H9 (cell line): ENCODE measurements at regions not wholly inside any gene's neighbourhood (a gene's known extent, or its start where the extent isn't known, plus 50 kb on each side); places are given as distances from the start of the nearest gene placed in this dataset.

Experiments
- DNase-seq: peaks from one replicate; pipeline ENCODE4 v3.0.0-alpha.2; 2017
- H2AFZ ChIP-seq: one replicate; pipeline ENCODE4 v1.6.1; 2013; ENCODE audit warnings: mild to moderate bottlenecking, low read length, control low read depth, moderate library complexity
- H2AK5ac ChIP-seq: 2 replicates; pipeline ENCODE4 v1.6.1; 2013; ENCODE audit warnings: low read length, control low read depth, mixed read lengths; ENCODE audit not compliant: insufficient read length
- H2BK120ac ChIP-seq: one replicate; pipeline ENCODE4 v1.6.1; 2013; ENCODE audit warnings: low read depth, mild to moderate bottlenecking, low read length, control low read depth, inconsistent platforms; ENCODE audit not compliant: poor library complexity, severe bottlenecking
- H2BK12ac ChIP-seq: 2 replicates; pipeline ENCODE4 v1.6.1; 2013; ENCODE audit warnings: low read length, control low read depth, mixed read lengths, low read depth; ENCODE audit not compliant: insufficient read length
- H2BK15ac ChIP-seq: 2 replicates; pipeline ENCODE4 v1.6.1; 2013; ENCODE audit warnings: low read depth, low read length, control low read depth
- H2BK20ac ChIP-seq: one replicate; pipeline ENCODE4 v1.6.1; 2013; ENCODE audit warnings: low read depth, mild to moderate bottlenecking, low read length, control low read depth, inconsistent platforms; ENCODE audit not compliant: poor library complexity, severe bottlenecking
- H2BK5ac ChIP-seq: 2 replicates; pipeline ENCODE4 v1.6.1; 2013; ENCODE audit warnings: low read length, control low read depth, mixed read lengths; ENCODE audit not compliant: insufficient read length
- H3K14ac ChIP-seq: 2 replicates; pipeline ENCODE4 v1.6.1; 2013; ENCODE audit warnings: low read length, control low read depth; ENCODE audit not compliant: insufficient read depth
- H3K18ac ChIP-seq: 2 replicates; pipeline ENCODE4 v1.6.1; 2013; ENCODE audit warnings: low read depth, mild to moderate bottlenecking, mixed read lengths, low read length, control low read depth; ENCODE audit not compliant: insufficient read length
- H3K23ac ChIP-seq: 2 replicates; pipeline ENCODE4 v1.6.1; 2013; ENCODE audit warnings: low read length, control low read depth, mixed read lengths, low read depth; ENCODE audit not compliant: insufficient read length
- H3K23me2 ChIP-seq: 2 replicates; pipeline ENCODE4 v1.6.1; 2013; ENCODE audit warnings: low read depth, mild to moderate bottlenecking, mixed read lengths, low read length, control low read depth; ENCODE audit not compliant: insufficient read length, poor library complexity, severe bottlenecking
- H3K27ac ChIP-seq: 2 replicates; pipeline ENCODE4 v1.5.1; 2013; ENCODE audit warnings: low read length, control low read depth, mixed read lengths, low read depth; ENCODE audit not compliant: insufficient read length
- H3K27me3 ChIP-seq: 2 replicates; pipeline ENCODE4 v1.6.1; 2013; ENCODE audit warnings: low read length, control low read depth, inconsistent platforms; ENCODE audit not compliant: insufficient read depth
- H3K4ac ChIP-seq: 2 replicates; pipeline ENCODE4 v1.6.1; 2013; ENCODE audit warnings: low read depth, mild to moderate bottlenecking, control low read depth, inconsistent platforms, low read length, moderate library complexity
- H3K4me1 ChIP-seq: 2 replicates; pipeline ENCODE4 v1.6.1; 2013; ENCODE audit warnings: low read length, control low read depth, inconsistent platforms; ENCODE audit not compliant: insufficient read depth
- H3K4me2 ChIP-seq: 2 replicates; pipeline ENCODE4 v1.6.1; 2013; ENCODE audit warnings: low read length, control low read depth, mixed read lengths; ENCODE audit not compliant: insufficient read length, insufficient read depth
- H3K56ac ChIP-seq: 2 replicates; pipeline ENCODE4 v1.6.1; 2013; ENCODE audit warnings: low read depth, mild to moderate bottlenecking, mixed read lengths, low read length, control low read depth; ENCODE audit not compliant: insufficient read length
- H3K79me1 ChIP-seq: 2 replicates; pipeline ENCODE4 v1.6.1; 2013; ENCODE audit warnings: low read depth, mild to moderate bottlenecking, moderate library complexity, low read length, control low read depth, inconsistent platforms; ENCODE audit not compliant: insufficient read depth, poor library complexity, severe bottlenecking
- H3K79me2 ChIP-seq: 2 replicates; pipeline ENCODE4 v1.6.1; 2013; ENCODE audit warnings: low read length, control low read depth, inconsistent platforms; ENCODE audit not compliant: insufficient read depth
- H3K9ac ChIP-seq: 2 replicates; pipeline ENCODE4 v1.6.1; 2013; ENCODE audit warnings: low read length, control low read depth, mixed read lengths; ENCODE audit not compliant: insufficient read length; ENCODE audit errors: extremely low read depth
- H3K9me3 ChIP-seq: one replicate; pipeline ENCODE4 v1.6.1; 2013; ENCODE audit warnings: low read depth, low read length, inconsistent platforms; ENCODE audit not compliant: control insufficient read depth
- H3T11ph ChIP-seq: one replicate; pipeline ENCODE4 v1.6.1; 2013; ENCODE audit warnings: mild to moderate bottlenecking, low read length, control low read depth, inconsistent platforms
- H4K20me1 ChIP-seq: one replicate; pipeline ENCODE4 v1.6.1; 2013; ENCODE audit not compliant: control insufficient read depth, insufficient read length, insufficient read depth
- H4K5ac ChIP-seq: 2 replicates; pipeline ENCODE4 v1.6.1; 2013; ENCODE audit warnings: low read depth, mild to moderate bottlenecking, mixed read lengths, low read length, control low read depth; ENCODE audit not compliant: insufficient read length
- H4K8ac ChIP-seq: replicated peaks from 2 replicates; pipeline ENCODE4 v1.6.1; 2013; ENCODE audit warnings: low read length, control low read depth, mixed read lengths, low read depth; ENCODE audit not compliant: insufficient read length
- H4K91ac ChIP-seq: 2 replicates; pipeline ENCODE4 v1.6.1; 2013; ENCODE audit warnings: low read depth, mild to moderate bottlenecking, moderate library complexity, mixed read lengths, low read length, control low read depth; ENCODE audit not compliant: insufficient read length
- H3K27ac Mint-ChIP-seq, 3 experiments: 2 replicates in 2 of 3; 3 replicates in 1 of 3; pipeline ENCODE4 v1.8.0; 2020 to 2021; ENCODE audit warnings: mixed read lengths in 3 of 3, mild to moderate bottlenecking in 1 of 3, moderate library complexity in 1 of 3
- H3K27me3 Mint-ChIP-seq: 2 replicates; pipeline ENCODE4 v1.8.0; 2021; ENCODE audit warnings: low read depth, mild to moderate bottlenecking, moderate library complexity, mixed read lengths
- H3K36me3 Mint-ChIP-seq, 3 experiments: 2 replicates in 2 of 3; 3 replicates in 1 of 3; pipeline ENCODE4 v1.8.0; 2020 to 2021; ENCODE audit warnings: low read depth in 3 of 3, mixed read lengths in 3 of 3; ENCODE audit not compliant: insufficient read depth in 1 of 3
- H3K4me1 Mint-ChIP-seq, 2 experiments: 2 replicates each; pipeline ENCODE4 v1.8.0; 2020; ENCODE audit warnings: mixed read lengths in 2 of 2
- H3K4me3 Mint-ChIP-seq, 2 experiments: 2 replicates in 1 of 2; 3 replicates in 1 of 2; pipeline ENCODE4 v1.8.0; 2020 to 2021; ENCODE audit warnings: mild to moderate bottlenecking in 2 of 2, mixed read lengths in 2 of 2, moderate library complexity in 1 of 2
- H3K9me3 Mint-ChIP-seq, 2 experiments: 2 replicates in 1 of 2; 3 replicates in 1 of 2; pipeline ENCODE4 v1.8.0; 2020; ENCODE audit warnings: mild to moderate bottlenecking in 2 of 2, mixed read lengths in 2 of 2, moderate library complexity in 1 of 2
- CTCF ChIP-seq: fragments of 200-600 bp; sonication (generic); conservative IDR thresholded peaks from 3 replicates; pipeline ENCODE4 v1.8.0; 2021; ENCODE audit warnings: antibody characterized with exemption, mild to moderate bottlenecking
- WGBS: extraction: QIAGEN DNeasy Blood & Tissue Kit; methylation state at CpG from one replicate; pipeline ENCODE4 v1.1.7; 2013; ENCODE audit warnings: missing lambda C conversion rate, low lambda C conversion rate, mixed read lengths; ENCODE audit not compliant: insufficient read length; ENCODE audit errors: extremely low coverage; 5-methylcytosine and 5-hydroxymethylcytosine counted together

- Histone ChIP-seq H2BK120ac (no peak overlapping the region), H3K23me2 (no peaks in the 10 kb centered on the region), H2BK15ac (no peak overlapping the region), H3K56ac (no peak overlapping the region), H3K18ac (no peak overlapping the region), H3K9me3 (no peaks in the 10 kb centered on the region), H2AFZ (no peak overlapping the region), H4K8ac (no peak overlapping the region), H3T11ph (no peak overlapping the region), H4K20me1 (no peaks in the 10 kb centered on the region), H2AK5ac (no peak overlapping the region), H3K14ac (no peak overlapping the region), H3K9ac (no peak overlapping the region), H3K27ac (no peak overlapping the region), H3K79me2 (no peaks in the 10 kb centered on the region), H3K27me3 (no peaks in the 10 kb centered on the region), H2BK20ac (no peak overlapping the region), H3K23ac (no peak overlapping the region), H3K79me1 (no peaks in the 10 kb centered on the region), H4K91ac (no peak overlapping the region), H2BK12ac (no peak overlapping the region), H3K4me1 (no peaks in the 10 kb centered on the region), H3K4ac (no peak overlapping the region), H3K4me2 (no peak overlapping the region), H4K5ac (no peak overlapping the region), H2BK5ac (no peak overlapping the region)
- no peak for TF ChIP-seq CTCF
- H3K27me3 Mint-ChIP-seq, result no peaks in the 10 kb centered on the region
- H3K4me3 Mint-ChIP-seq, result no peak overlapping the region
- H3K27ac Mint-ChIP-seq, result no peak overlapping the region
- no peaks in the 10 kb centered on the region; a peak in 2 of 5 replicates for H3K9me3 Mint-ChIP-seq
- DNase-seq, result no peak
- no peaks in the 10 kb centered on the region for H3K36me3 Mint-ChIP-seq
- H3K4me1 Mint-ChIP-seq, result no peaks in the 10 kb centered on the region
- WGBS, result no CpG with 5 or more reads among the region's 2 CpGs
Measured at GRCh38 chr4:37138789-37139188, 105.8 kb upstream of the NWD2 start.
